ENCODE measurements at regions not wholly inside any gene's neighbourhood (a gene's known extent, or its start where the extent isn't known, plus 50 kb on each side); places are given as distances from the start of the nearest gene placed in this dataset.

DNA sequence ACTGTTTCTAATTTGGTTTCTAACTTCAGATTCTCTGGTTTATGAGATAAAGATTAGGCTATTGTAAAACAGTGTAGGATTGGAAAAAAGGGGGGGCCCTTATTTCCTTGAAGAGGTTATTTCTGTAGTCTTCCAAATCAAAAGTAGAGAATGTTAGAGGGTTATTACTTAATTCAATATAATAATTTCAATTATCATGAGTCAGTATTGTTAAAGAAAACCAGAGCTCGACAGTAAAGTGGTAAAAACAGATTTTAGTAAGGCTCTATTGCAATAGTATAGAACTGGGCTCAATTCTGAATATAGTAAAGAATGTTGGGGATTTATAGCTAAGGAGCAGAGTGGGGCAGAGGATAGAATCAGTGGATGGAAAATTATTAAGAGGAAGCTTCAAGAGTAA is 140.0 kb downstream of the TANC2 start:
- TF ChIP-seq CTBP1 (IDR thresholded peaks at IDR 0.05; ENCODE audit: borderline replicate concordance) (no peak), BHLHE40 (IDR thresholded peaks at IDR 0.05; ENCODE audit: borderline replicate concordance) (no peak), ARNT (IDR thresholded peaks at IDR 0.05) (no peak), ZNF384 (IDR thresholded peaks at IDR 0.05) (no peak)

Data from HEK293T (cell line).